GM12878 (cell line): ENCODE measurements at regions not wholly inside any gene's neighbourhood (a gene's known extent, or its start where the extent isn't known, plus 50 kb on each side); places are given as distances from the start of the nearest gene placed in this dataset.

ENCODE experiments used
- ATAC-seq: fragments of 200-7000 bp; cut with Tn5 transposase; 3 replicates; pipeline ENCODE4 v1.9.1; 2020; ENCODE audit warnings: mild to moderate bottlenecking, moderate library complexity
- BruUV-seq: library from RNA; stranded (reverse); fragments of 400-500 nt; replicated peaks from 2 replicates; lab custom pipeline; 2021; lab: Mats Ljungman, UMichigan
- CTCF ChIA-PET: fragments of 300-600 bp; sonication (Branson Sonifier 250); formaldehyde crosslinking; extraction: SDS; loops from one replicate; lab custom pipeline; 2021; ENCODE audit warnings: inconsistent platforms; lab: Yijun Ruan, JAX
- POLR2A ChIA-PET: fragments of 350-600 bp; formaldehyde crosslinking; extraction: SDS; loops from one replicate; lab custom pipeline; 2021; ENCODE audit warnings: inconsistent platforms; lab: Charles Lee
- RAD21 ChIA-PET: fragments of 300-600 bp; sonication (Branson Sonifier 250); formaldehyde crosslinking; loops from one replicate; lab custom pipeline; 2023; ENCODE audit warnings: antibody characterized with exemption; ENCODE audit not compliant: unreplicated experiment; lab: Charles Lee
- SMC1A ChIA-PET: fragments of 300-600 bp; sonication (Branson Sonifier 250); formaldehyde crosslinking; loops from one replicate; lab custom pipeline; 2023; ENCODE audit not compliant: unreplicated experiment, uncharacterized antibody; lab: Charles Lee
- DNase-seq: peaks from one replicate; pipeline ENCODE4 v3.0.0-alpha.2; 2011; ENCODE audit warnings: low read depth, low spot score
- FAIRE-seq: peaks from 3 replicates; lab custom pipeline; 2011; peaks lifted over from hg19 to GRCh38; lab: Jason Lieb, UNC
- H2AFZ ChIP-seq: 2 replicates; pipeline ENCODE4 v1.6.0; 2011; ENCODE audit warnings: low read depth, low read length, control low read depth; ENCODE audit not compliant: control insufficient read depth
- H3K27ac ChIP-seq: 2 replicates; pipeline ENCODE4 v1.5.1; 2011; ENCODE audit warnings: control low read depth; ENCODE audit not compliant: control insufficient read depth, insufficient read depth
- H3K27me3 ChIP-seq, 2 experiments: replicated peaks in 1 of 2; 2 replicates each; pipeline versions ENCODE4 v1.6.0 to v1.6.1; 2011; ENCODE audit warnings: low read length in 1 of 2; ENCODE audit not compliant: control insufficient read depth in 2 of 2, insufficient read depth in 2 of 2
- H3K36me3 ChIP-seq, 2 experiments: 2 replicates each; pipeline ENCODE4 v1.5.1; 2011; ENCODE audit warnings: low read length in 1 of 2; ENCODE audit not compliant: control insufficient read depth in 2 of 2, insufficient read depth in 2 of 2
- H3K4me1 ChIP-seq: 2 replicates; pipeline ENCODE4 v1.6.1; 2011; ENCODE audit warnings: mild to moderate bottlenecking, low read length, moderate library complexity, mixed read lengths; ENCODE audit not compliant: control insufficient read depth, insufficient read depth
- H3K4me2 ChIP-seq: 2 replicates; pipeline ENCODE4 v1.6.0; 2011; ENCODE audit warnings: control low read depth; ENCODE audit not compliant: control insufficient read depth, insufficient read depth
- H3K4me3 ChIP-seq: fragments of 200-600 bp; sonication (generic); 2 replicates; pipeline ENCODE4 v1.5.1; 2016
- H3K79me2 ChIP-seq: 2 replicates; pipeline ENCODE4 v1.6.0; 2011; ENCODE audit warnings: low read length; ENCODE audit not compliant: control insufficient read depth, insufficient read depth
- H3K9ac ChIP-seq: 2 replicates; pipeline ENCODE4 v1.8.0; 2011; ENCODE audit warnings: low read length, control low read depth, mixed read lengths; ENCODE audit not compliant: control insufficient read depth, insufficient read depth
- H3K9me3 ChIP-seq: replicated peaks from 3 replicates; pipeline ENCODE4 v1.5.1; 2011; ENCODE audit warnings: mild to moderate bottlenecking, low read length; ENCODE audit not compliant: control insufficient read depth, insufficient read depth
- H4K20me1 ChIP-seq: 2 replicates; pipeline ENCODE4 v1.6.0; 2011; ENCODE audit not compliant: control insufficient read depth, insufficient read depth
- CREB1 ChIP-seq: IDR thresholded peaks from 2 replicates; pipeline ENCODE4 v1.6.1; 2012; ENCODE audit warnings: low read depth, mild to moderate bottlenecking, inconsistent platforms
- IRF4 ChIP-seq: IDR thresholded peaks from 2 replicates; pipeline ENCODE4 v1.6.1; 2011; ENCODE audit warnings: low read depth, low read length
- IRF5 ChIP-seq: fragments of 450-650 bp; IDR thresholded peaks from 2 replicates; pipeline ENCODE4 v1.6.1; 2017; ENCODE audit warnings: borderline replicate concordance
- JUNB ChIP-seq: IDR thresholded peaks from 2 replicates; pipeline ENCODE4 v1.6.1; 2016; ENCODE audit warnings: antibody characterized with exemption, mild to moderate bottlenecking
- NFIC ChIP-seq: IDR thresholded peaks from 2 replicates; pipeline ENCODE4 v1.6.1; 2012; ENCODE audit warnings: low read depth, mild to moderate bottlenecking, inconsistent platforms, low read length, moderate library complexity
- PAX5 ChIP-seq: IDR thresholded peaks from 2 replicates; pipeline ENCODE4 v1.6.1; 2011; ENCODE audit warnings: low read depth, low read length, borderline replicate concordance
- POLR2AphosphoS2 ChIP-seq: IDR thresholded peaks from 2 replicates; pipeline ENCODE4 v1.6.1; 2011; ENCODE audit warnings: low read depth, mild to moderate bottlenecking, low read length, improper control_type of control experiment, moderate library complexity
- SMAD5 ChIP-seq: IDR thresholded peaks from 2 replicates; pipeline ENCODE4 v1.6.1; 2016; ENCODE audit warnings: antibody characterized with exemption, low read depth
- USF2 ChIP-seq: IDR thresholded peaks from 2 replicates; pipeline ENCODE4 v1.6.1; 2011; ENCODE audit warnings: low read depth, low read length, improper control_type of control experiment, borderline replicate concordance
- ZNF592 ChIP-seq: fragments of 450-650 bp; IDR thresholded peaks from 2 replicates; pipeline ENCODE4 v1.6.1; 2017; ENCODE audit warnings: mild to moderate bottlenecking, moderate library complexity
- WGBS: methylation state at CpG from one replicate; pipeline ENCODE4 v1.1.6; 2016; ENCODE audit warnings: low lambda C conversion rate; ENCODE audit not compliant: insufficient replicate concordance, insufficient coverage; ENCODE audit errors: missing lambda C conversion rate; 5-methylcytosine and 5-hydroxymethylcytosine counted together
- in situ Hi-C: fragments of 300-500 bp; cut with MboI; formaldehyde crosslinking; loops from 9 replicates; pipeline ENCODE4 v1.14.3; 2018; ENCODE audit warnings: mixed read lengths
- intact Hi-C: fragments of 100-400 bp; cut with micrococcal nuclease; formaldehyde crosslinking; loops from one replicate; pipeline ENCODE4 v1.14.2; 2022; ENCODE audit not compliant: unreplicated experiment

- Histone ChIP-seq H3K9me3 (peaks cover 2% of the 10 kb centered on the region; the same call in 2 of the 3 replicates), H3K27ac (no peak overlapping the region), H3K79me2 (no peaks in the 10 kb centered on the region), H3K36me3 (no peaks in the 10 kb centered on the region), H2AFZ (no peak overlapping the region), H3K27me3 (no peaks in the 10 kb centered on the region), H3K4me3 (no peak overlapping the region), H3K9ac (no peak overlapping the region), H3K4me1 (peaks cover 19% of the 10 kb centered on the region), H3K4me2 (no peak overlapping the region), H4K20me1 (no peaks in the 10 kb centered on the region)
- ATAC-seq (no peak), FAIRE-seq (no peak), DNase-seq (no peak)
- in situ Hi-C loops (no loop called here), intact Hi-C loops (no loop called here)
- WGBS: 4% methylated on average over 1 of the region's 1 CpG
- CTCF ChIA-PET: interaction anchor here (0.7 to 1.1 kb wide), 2 partner anchors 40 to 148 kb away, joined by 3 read pairs; no protein-coding TSS in a partner anchor
- BruUV-seq: no TSS peak
- TF ChIP-seq JUNB: no peak
- no peak for TF ChIP-seq POLR2AphosphoS2
- TF ChIP-seq IRF4: no peak
- no peak for TF ChIP-seq NFIC
- TF ChIP-seq IRF5: no peak
- TF ChIP-seq USF2: no peak
- TF ChIP-seq SMAD5: no peak
- no peak for TF ChIP-seq ZNF592
- no peak for TF ChIP-seq PAX5
- TF ChIP-seq CREB1: no peak
- SMC1A ChIA-PET: interaction anchor here (1.4 to 3.1 kb wide), 2 partner anchors 9 to 10 kb away, joined by 5 to 17 read pairs; no protein-coding TSS in a partner anchor
- POLR2A ChIA-PET: no interaction called here
- RAD21 ChIA-PET: interaction anchor here (1.5 kb wide), 1 partner anchor 70 kb away, joined by 4 read pairs; no protein-coding TSS in a partner anchor
Observed at GRCh38 chr13:22130254-22130653, 459.4 kb downstream of the FGF9 start.
